ENCODE measurements at regions not wholly inside any gene's neighbourhood (a gene's known extent, or its start where the extent isn't known, plus 50 kb on each side); places are given as distances from the start of the nearest gene placed in this dataset.

DNA sequence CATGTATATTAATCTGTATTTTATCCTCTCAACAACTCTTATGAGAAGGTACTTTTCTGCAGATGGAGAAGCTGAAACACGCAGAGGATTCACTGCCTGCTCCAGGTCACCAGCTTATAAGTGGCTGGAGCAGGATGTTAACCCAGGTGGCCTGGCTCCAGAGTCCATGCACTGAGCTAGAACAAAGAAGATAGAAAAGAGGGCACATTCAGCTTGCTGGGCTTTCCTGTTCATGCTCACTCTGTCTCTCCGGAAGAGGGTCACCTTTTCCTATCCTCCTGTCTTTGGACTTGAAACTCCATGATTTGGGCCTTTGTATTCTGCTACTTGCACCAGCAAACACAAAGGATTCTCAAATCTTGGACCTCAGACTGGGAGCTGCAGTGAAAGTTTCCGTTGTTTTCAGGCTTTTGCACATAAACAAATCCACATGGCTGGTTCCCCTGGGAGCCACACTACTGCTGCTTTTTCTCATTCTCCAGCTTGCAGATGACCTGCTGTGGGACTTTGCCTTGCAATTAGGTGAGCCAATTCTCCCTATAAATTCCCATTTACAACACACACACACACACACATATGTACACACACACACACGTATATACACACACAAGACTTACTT lies 117.3 kb upstream of the GRK3 start:
- DNase-seq (ENCODE audit: low read depth, low spot score), result no peak
- Histone ChIP-seq H3K27ac (ENCODE audit: low read depth, low read length) (no peak overlapping the region), H3K27me3 (ENCODE audit: control insufficient read depth, insufficient read depth, low read length) (no peaks in the 10 kb centered on the region), H3K9me3 (ENCODE audit: control insufficient read depth, insufficient read depth, low read length) (no peaks in the 10 kb centered on the region), H3K4me3 (ENCODE audit: low read depth, low read length) (no peak overlapping the region)
- ChIA-PET POLR2A (no interaction called here), CTCF (interaction anchor here (0.6 to 2.6 kb wide), 21 partner anchors 13 to 884 kb away, joined by 3 to 14 read pairs (median 5); no protein-coding TSS in a partner anchor)
- TF ChIP-seq CTCF (IDR thresholded peaks at IDR 0.05; ENCODE audit: low read depth, low read length), result no peak

GRCh38 chr22:25447686-25448434 lies 116.6 kb upstream of the GRK3 start:
- H3K27ac ChIP-seq (ENCODE audit: low read depth, low read length), result peak overlapping the region; percentile 68
- no peaks in the 10 kb centered on the region for H3K27me3 ChIP-seq (ENCODE audit: control insufficient read depth, insufficient read depth, low read length)
- ChIA-PET CTCF (interaction anchor here (0.6 to 2.6 kb wide), 27 partner anchors 10 to 883 kb away, joined by 3 to 14 read pairs (median 4); no protein-coding TSS in a partner anchor), POLR2A (no interaction called here)
- peak; percentile 95 for TF ChIP-seq CTCF (IDR thresholded peaks at IDR 0.05; ENCODE audit: low read depth, low read length)
- DNase-seq (ENCODE audit: low read depth, low spot score), result peak; percentile 33
- H3K9me3 ChIP-seq (ENCODE audit: control insufficient read depth, insufficient read depth, low read length), result no peaks in the 10 kb centered on the region
- H3K4me3 ChIP-seq (ENCODE audit: low read depth, low read length), result peak overlapping the region; percentile 82

GRCh38 chr22:25448435-25449051 lies 115.9 kb upstream of the GRK3 start:
- H3K27ac ChIP-seq (ENCODE audit: low read depth, low read length), result peak overlapping the region; percentile 68
- TF ChIP-seq CTCF (IDR thresholded peaks at IDR 0.05; ENCODE audit: low read depth, low read length), result no peak
- no peaks in the 10 kb centered on the region for H3K9me3 ChIP-seq (ENCODE audit: control insufficient read depth, insufficient read depth, low read length)
- no peaks in the 10 kb centered on the region for H3K27me3 ChIP-seq (ENCODE audit: control insufficient read depth, insufficient read depth, low read length)
- CTCF ChIA-PET, result interaction anchor here (0.6 to 2.6 kb wide), 18 partner anchors 11 to 324 kb away, joined by 3 to 14 read pairs (median 6); no protein-coding TSS in a partner anchor
- DNase-seq (ENCODE audit: low read depth, low spot score), result no peak
- H3K4me3 ChIP-seq (ENCODE audit: low read depth, low read length), result peak overlapping the region; percentile 82
- POLR2A ChIA-PET, result no interaction called here

GRCh38 chr22:25449781-25450317 lies 114.6 kb upstream of the GRK3 start:
- H3K9me3 ChIP-seq (ENCODE audit: control insufficient read depth, insufficient read depth, low read length), result no peaks in the 10 kb centered on the region
- peak overlapping the region; percentile 82 for H3K4me3 ChIP-seq (ENCODE audit: low read depth, low read length)
- no peak for DNase-seq (ENCODE audit: low read depth, low spot score)
- no peak overlapping the region for H3K27ac ChIP-seq (ENCODE audit: low read depth, low read length)
- no peak for TF ChIP-seq CTCF (IDR thresholded peaks at IDR 0.05; ENCODE audit: low read depth, low read length)
- POLR2A ChIA-PET, result no interaction called here
- H3K27me3 ChIP-seq (ENCODE audit: control insufficient read depth, insufficient read depth, low read length), result no peaks in the 10 kb centered on the region
- CTCF ChIA-PET, result interaction anchor here (0.6 to 4.0 kb wide), 2 partner anchors 8 to 12 kb away, joined by 7 to 27 read pairs; no protein-coding TSS in a partner anchor
